ENCODE measurements at regions not wholly inside any gene's neighbourhood (a gene's known extent, or its start where the extent isn't known, plus 50 kb on each side); places are given as distances from the start of the nearest gene placed in this dataset.

DNA sequence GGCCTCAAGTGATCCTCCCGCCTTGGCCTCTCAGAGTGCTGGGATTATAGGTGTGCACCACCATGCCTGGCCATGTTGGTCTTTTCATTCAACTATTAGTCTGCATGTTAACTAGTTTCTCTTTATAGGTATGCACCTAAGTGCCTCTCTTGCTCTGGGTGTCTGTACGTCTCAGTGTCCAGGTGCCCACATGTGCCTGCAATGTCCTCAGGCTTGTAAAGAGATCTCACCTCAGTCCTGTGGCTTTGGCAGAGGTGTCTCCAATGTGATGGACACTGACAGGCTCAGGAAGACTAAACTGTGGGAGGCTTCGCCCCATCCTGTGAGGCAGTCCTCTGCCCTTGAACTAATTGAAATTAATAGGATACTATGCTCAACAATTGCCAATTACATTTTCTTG, 526.3 kb downstream of the PTPRU start:
- DNase-seq (no peak), ATAC-seq (ENCODE audit: low read depth in 2 of 2) (no peak)

DNA sequence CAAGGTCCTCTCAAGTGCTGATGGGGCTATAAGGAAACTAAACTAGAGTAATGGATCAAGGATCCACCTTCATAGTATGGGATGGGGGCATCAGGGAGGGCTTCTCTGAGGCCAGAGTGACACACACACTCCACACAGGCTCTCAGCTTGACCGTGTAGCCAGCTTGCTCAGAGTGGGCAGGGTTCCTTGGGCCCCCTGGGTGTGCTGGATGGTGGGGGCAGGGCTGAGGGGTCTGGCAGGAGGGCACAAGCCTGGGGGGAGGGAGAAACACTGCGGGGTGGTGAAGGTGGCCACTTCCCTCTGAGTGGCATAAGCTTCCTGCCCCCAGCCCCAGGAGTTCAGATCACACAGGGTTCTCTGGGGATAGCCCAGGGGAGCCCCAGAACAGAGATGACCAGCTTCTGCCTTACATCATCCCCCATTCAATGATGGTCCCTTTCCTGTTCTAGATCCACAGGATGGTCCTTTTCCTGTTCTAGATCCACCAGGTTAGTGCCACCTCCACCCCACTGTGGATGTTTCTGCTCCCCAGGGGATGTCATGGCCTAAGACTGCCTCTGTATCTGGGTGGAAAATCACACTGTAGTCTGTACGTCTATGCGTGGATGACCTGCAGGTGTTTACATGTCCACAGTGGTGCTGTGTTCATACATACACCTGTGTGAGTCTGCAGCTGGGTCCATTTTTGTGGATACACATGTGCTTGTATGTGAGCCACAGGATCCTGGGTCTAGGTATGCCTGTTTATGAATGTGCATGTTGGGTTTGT, 525.0 kb downstream of the PTPRU start:
- H3K36me3 ChIP-seq (ENCODE audit: control insufficient read depth, insufficient read depth, low read length): no peaks in the 10 kb centered on the region
- no peaks in the 10 kb centered on the region for H3K9me3 ChIP-seq (ENCODE audit: control insufficient read depth in 2 of 2, low read length in 2 of 2)
- DNase-seq (no peak), ATAC-seq (ENCODE audit: low read depth in 2 of 2) (no peak)
- H3K9me3 Mint-ChIP-seq: peaks cover 0 to 2% (median 0%) of the 10 kb centered on the region in 7 donors
- peaks cover 1% of the 10 kb centered on the region for H3K27me3 Mint-ChIP-seq
- no peaks in the 10 kb centered on the region for H3K4me1 ChIP-seq (ENCODE audit: control insufficient read depth, insufficient read depth, low read length, poor library complexity, severe bottlenecking)
- no peak overlapping the region for H3K4me3 Mint-ChIP-seq
- no peaks in the 10 kb centered on the region for H3K27me3 ChIP-seq (ENCODE audit: control insufficient read depth, insufficient read depth, low read length)
- no peaks in the 10 kb centered on the region for H3K4me1 Mint-ChIP-seq
- H3K27ac ChIP-seq (ENCODE audit: insufficient read depth, low read length, poor library complexity, severe bottlenecking): no peak overlapping the region
- no peak overlapping the region for H3K4me3 ChIP-seq (ENCODE audit: low read depth, low read length)
- no peak overlapping the region for H3K27ac Mint-ChIP-seq
- no peaks in the 10 kb centered on the region for H3K36me3 Mint-ChIP-seq

More for the DNA sequence above, 526.3 kb downstream of the PTPRU start:
- Histone ChIP-seq H3K27me3 (ENCODE audit: control insufficient read depth, insufficient read depth, low read length) (no peaks in the 10 kb centered on the region), H3K9me3 (ENCODE audit: control insufficient read depth in 2 of 2, low read length in 2 of 2) (no peaks in the 10 kb centered on the region), H3K4me1 (ENCODE audit: control insufficient read depth, insufficient read depth, low read length, poor library complexity, severe bottlenecking) (no peaks in the 10 kb centered on the region), H3K27ac (ENCODE audit: insufficient read depth, low read length, poor library complexity, severe bottlenecking) (no peak overlapping the region), H3K4me3 (ENCODE audit: low read depth, low read length) (no peak overlapping the region), H3K36me3 (ENCODE audit: control insufficient read depth, insufficient read depth, low read length) (no peaks in the 10 kb centered on the region)
- Mint-ChIP-seq H3K9me3 (peaks cover 0 to 3% (median 0%) of the 10 kb centered on the region in 7 donors), H3K27me3 (peaks cover 5% of the 10 kb centered on the region), H3K4me1 (no peaks in the 10 kb centered on the region), H3K4me3 (no peak overlapping the region), H3K27ac (peak overlapping the region in 1 of 3 donors; percentile 8), H3K36me3 (no peaks in the 10 kb centered on the region)

DNA sequence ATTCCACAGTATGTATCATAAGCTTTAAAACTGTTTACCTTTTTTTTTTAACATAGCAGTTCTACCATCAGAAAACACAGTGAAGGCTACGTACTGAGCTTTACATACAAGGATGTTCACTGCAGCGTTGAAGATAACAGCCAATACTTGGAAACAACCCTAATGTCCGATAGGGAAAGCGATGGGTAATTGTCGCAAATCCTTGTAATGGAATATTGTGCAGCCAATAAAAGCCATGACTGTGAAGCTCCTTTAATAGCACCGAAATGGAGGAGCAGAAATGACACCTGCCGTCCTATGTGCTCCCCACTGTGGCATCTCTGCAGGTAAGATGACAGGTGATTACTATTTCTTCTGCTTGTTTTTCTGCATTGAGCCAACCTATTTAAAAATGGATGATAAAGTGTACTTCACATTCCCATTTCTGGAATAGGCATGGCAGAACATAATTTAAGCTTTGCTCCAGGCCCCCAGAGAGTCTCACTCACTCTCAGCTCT, 523.8 kb downstream of the PTPRU start:
- ATAC-seq (ENCODE audit: low read depth in 2 of 2) (no peak), DNase-seq (no peak)
- H3K4me3 ChIP-seq (ENCODE audit: low read depth, low read length): no peak overlapping the region
- no peaks in the 10 kb centered on the region for H3K36me3 Mint-ChIP-seq
- H3K4me1 Mint-ChIP-seq: no peaks in the 10 kb centered on the region
- no peaks in the 10 kb centered on the region for H3K4me1 ChIP-seq (ENCODE audit: control insufficient read depth, insufficient read depth, low read length, poor library complexity, severe bottlenecking)
- no peak overlapping the region for H3K27ac Mint-ChIP-seq
- H3K4me3 Mint-ChIP-seq: no peak overlapping the region
- H3K27ac ChIP-seq (ENCODE audit: insufficient read depth, low read length, poor library complexity, severe bottlenecking): no peak overlapping the region
- H3K36me3 ChIP-seq (ENCODE audit: control insufficient read depth, insufficient read depth, low read length): no peaks in the 10 kb centered on the region
- no peaks in the 10 kb centered on the region for H3K27me3 ChIP-seq (ENCODE audit: control insufficient read depth, insufficient read depth, low read length)
- H3K9me3 ChIP-seq (ENCODE audit: control insufficient read depth in 2 of 2, low read length in 2 of 2): no peaks in the 10 kb centered on the region
- peaks cover 0 to 2% (median 0%) of the 10 kb centered on the region in 7 donors for H3K9me3 Mint-ChIP-seq
- H3K27me3 Mint-ChIP-seq: no peaks in the 10 kb centered on the region

DNA sequence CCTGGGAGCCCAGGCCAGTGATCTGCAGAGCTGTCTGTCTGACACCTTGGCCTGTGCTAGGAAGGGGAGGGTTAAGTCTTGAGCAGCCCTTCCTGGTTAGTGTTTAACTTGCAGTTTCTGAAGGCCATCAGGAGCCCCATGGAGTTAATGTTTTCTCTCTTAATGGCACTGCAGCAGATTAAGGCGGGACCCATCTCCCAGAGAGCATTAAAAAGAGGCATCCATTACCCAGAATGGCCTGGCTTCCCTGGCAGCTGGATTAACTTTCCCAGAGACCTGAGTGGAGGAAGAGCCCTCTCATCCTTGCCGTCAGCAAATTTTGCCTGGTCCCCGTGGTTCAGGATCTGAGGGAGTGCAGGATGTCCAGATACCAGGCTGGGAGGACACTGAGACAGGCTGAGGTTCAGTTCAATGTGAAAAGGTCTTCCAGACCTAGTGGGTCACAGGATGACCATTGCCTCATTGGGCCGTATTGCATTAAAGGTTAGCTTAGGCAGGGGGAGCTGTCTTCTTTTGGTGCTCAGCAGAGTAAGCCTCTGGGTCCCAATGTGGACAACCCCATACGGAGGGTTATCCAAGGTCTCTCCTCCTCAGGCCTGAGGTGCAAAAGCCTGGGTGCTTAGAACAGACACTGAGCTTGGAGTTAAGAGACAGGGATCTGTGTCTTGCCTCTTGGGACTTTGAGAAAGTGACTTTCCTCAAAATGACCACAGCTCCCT, 522.6 kb downstream of the PTPRU start:
- no peaks in the 10 kb centered on the region for H3K4me1 Mint-ChIP-seq

DNA sequence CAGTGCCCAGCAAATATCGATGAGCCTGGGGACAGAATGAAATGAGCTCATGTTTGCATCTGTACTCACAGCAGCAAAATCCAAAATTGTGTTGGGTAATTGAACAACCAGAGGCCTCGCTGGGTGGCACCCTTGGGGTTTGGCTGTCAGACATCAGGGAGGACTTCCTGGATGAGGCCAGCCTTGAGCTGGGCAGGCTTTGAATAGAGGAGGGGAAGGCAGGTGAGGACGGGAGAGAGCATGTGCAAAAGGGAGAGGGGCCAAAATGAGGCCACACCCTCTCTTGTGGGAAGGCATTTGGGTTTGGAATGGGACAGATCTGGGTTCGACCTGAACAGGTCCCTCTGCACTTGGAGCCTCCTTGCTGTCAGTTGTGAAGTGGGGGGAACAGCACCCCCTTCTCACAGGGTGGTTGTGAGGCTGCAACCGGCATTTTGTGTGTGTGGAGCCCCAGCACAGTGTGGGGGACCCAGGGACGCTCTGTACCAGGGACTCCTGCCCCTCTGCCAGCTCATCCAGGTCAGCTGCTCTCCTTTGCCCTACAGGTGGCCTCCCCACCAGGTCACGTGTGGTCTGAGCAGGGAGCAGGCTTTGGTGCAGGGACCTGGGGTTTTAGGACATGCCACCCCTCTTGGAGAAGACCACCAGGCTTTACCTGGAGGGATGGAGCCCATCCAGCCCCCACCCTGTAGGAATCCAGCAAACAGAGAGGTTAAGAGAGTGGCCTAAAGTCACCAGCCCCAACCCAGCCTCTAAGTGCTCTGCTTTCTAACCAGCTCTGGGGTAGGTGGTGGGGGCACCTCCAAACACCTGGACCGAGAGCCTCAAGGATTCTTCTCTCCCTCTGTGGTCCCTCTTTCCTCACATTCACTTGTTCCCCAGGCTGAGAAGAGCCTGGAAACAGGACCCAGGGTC, 521.8 kb downstream of the PTPRU start:
- Mint-ChIP-seq H3K4me1 (no peaks in the 10 kb centered on the region), H3K36me3 (no peaks in the 10 kb centered on the region), H3K4me3 (no peak overlapping the region), H3K9me3 (peaks cover 0 to 2% (median 0%) of the 10 kb centered on the region in 7 donors), H3K27me3 (no peaks in the 10 kb centered on the region), H3K27ac (no peak overlapping the region)
- Histone ChIP-seq H3K27ac (ENCODE audit: insufficient read depth, low read length, poor library complexity, severe bottlenecking) (no peak overlapping the region), H3K4me1 (ENCODE audit: control insufficient read depth, insufficient read depth, low read length, poor library complexity, severe bottlenecking) (no peaks in the 10 kb centered on the region), H3K4me3 (ENCODE audit: low read depth, low read length) (no peak overlapping the region), H3K36me3 (ENCODE audit: control insufficient read depth, insufficient read depth, low read length) (no peaks in the 10 kb centered on the region), H3K27me3 (ENCODE audit: control insufficient read depth, insufficient read depth, low read length) (no peaks in the 10 kb centered on the region), H3K9me3 (ENCODE audit: control insufficient read depth in 2 of 2, low read length in 2 of 2) (no peaks in the 10 kb centered on the region)
- ATAC-seq (ENCODE audit: low read depth in 2 of 2) (no peak), DNase-seq (no peak)

More for the DNA sequence above, 522.6 kb downstream of the PTPRU start:
- Mint-ChIP-seq H3K4me3 (no peak overlapping the region), H3K27me3 (no peaks in the 10 kb centered on the region), H3K9me3 (peaks cover 0 to 2% (median 0%) of the 10 kb centered on the region in 7 donors), H3K36me3 (no peaks in the 10 kb centered on the region), H3K27ac (no peak overlapping the region)
- Histone ChIP-seq H3K27me3 (ENCODE audit: control insufficient read depth, insufficient read depth, low read length) (no peaks in the 10 kb centered on the region), H3K27ac (ENCODE audit: insufficient read depth, low read length, poor library complexity, severe bottlenecking) (no peak overlapping the region), H3K4me1 (ENCODE audit: control insufficient read depth, insufficient read depth, low read length, poor library complexity, severe bottlenecking) (no peaks in the 10 kb centered on the region), H3K4me3 (ENCODE audit: low read depth, low read length) (no peak overlapping the region), H3K36me3 (ENCODE audit: control insufficient read depth, insufficient read depth, low read length) (no peaks in the 10 kb centered on the region), H3K9me3 (ENCODE audit: control insufficient read depth in 2 of 2, low read length in 2 of 2) (no peaks in the 10 kb centered on the region)
- ATAC-seq (ENCODE audit: low read depth in 2 of 2) (no peak), DNase-seq (no peak)

DNA sequence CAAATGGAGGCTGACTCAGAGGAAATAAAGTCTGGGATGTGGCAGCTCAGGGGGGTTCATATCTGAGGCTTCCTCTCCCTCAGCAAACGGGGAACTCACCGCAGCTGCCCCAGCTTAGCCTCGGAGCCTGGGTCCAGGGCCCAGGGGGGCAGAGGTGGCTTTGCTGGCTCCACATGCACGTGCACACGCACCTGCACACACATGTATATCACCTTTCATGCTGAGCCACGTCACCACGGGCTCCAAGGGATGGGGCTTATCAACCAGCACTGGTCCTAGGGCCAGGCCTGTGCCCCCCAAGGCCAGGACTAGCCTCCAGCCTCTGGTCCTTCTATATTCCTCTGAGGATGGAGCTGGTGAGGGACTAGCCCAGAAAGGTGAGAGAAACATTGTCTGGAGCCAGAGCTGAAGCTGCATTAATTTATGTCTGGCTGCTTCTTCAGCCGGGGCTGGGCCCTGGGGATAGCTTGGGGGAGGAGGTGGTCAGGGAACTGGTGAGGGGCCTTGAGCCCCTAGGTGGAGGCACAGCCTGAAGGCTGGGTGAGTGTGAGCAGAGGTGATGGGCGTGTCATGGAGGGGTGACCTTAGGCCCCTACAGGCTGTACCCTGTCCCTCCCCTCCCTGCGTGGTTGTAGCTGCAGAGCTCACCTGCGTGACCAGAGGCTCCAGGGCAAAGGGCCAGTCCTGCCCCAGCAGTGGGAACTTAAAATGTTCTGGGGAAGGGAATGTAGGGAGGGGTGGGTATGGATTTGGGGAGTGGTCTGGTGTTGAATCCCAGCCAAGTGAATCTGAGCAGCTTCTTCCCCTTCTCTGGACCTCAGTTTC, 520.8 kb downstream of the PTPRU start:
- ATAC-seq (ENCODE audit: low read depth in 2 of 2) (no peak), DNase-seq (no peak)
- Histone ChIP-seq H3K9me3 (ENCODE audit: control insufficient read depth in 2 of 2, low read length in 2 of 2) (no peaks in the 10 kb centered on the region), H3K27me3 (ENCODE audit: control insufficient read depth, insufficient read depth, low read length) (peaks cover 1% of the 10 kb centered on the region), H3K36me3 (ENCODE audit: control insufficient read depth, insufficient read depth, low read length) (no peaks in the 10 kb centered on the region), H3K27ac (ENCODE audit: insufficient read depth, low read length, poor library complexity, severe bottlenecking) (no peak overlapping the region), H3K4me1 (ENCODE audit: control insufficient read depth, insufficient read depth, low read length, poor library complexity, severe bottlenecking) (no peaks in the 10 kb centered on the region), H3K4me3 (ENCODE audit: low read depth, low read length) (no peak overlapping the region)
- no peaks in the 10 kb centered on the region for H3K27me3 Mint-ChIP-seq
- peaks cover 0 to 2% (median 0%) of the 10 kb centered on the region in 7 donors for H3K9me3 Mint-ChIP-seq
- no peak overlapping the region for H3K4me3 Mint-ChIP-seq
- H3K27ac Mint-ChIP-seq: no peak overlapping the region
- H3K36me3 Mint-ChIP-seq: no peaks in the 10 kb centered on the region
- no peaks in the 10 kb centered on the region for H3K4me1 Mint-ChIP-seq

DNA sequence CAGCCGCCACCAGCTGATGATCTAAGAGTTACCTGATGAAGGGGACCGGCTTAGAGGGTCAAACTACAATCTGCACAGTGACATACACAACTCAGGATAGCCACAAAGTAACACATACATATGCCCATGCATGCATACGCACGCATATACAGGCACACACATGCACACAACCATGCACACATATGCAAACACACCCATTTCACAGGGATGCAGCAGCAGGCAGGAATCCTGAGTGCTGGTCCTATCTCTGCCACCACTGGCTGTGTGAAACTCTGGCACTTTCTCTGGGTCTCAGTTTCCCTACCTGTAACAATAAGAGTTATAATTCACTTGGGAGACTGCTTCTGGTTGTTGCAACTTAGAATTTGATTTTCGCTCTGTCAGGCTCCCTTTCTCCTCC, 520.2 kb downstream of the PTPRU start:
- no peaks in the 10 kb centered on the region for H3K27me3 Mint-ChIP-seq
- no peak overlapping the region for H3K27ac Mint-ChIP-seq
- no peak overlapping the region for H3K4me3 Mint-ChIP-seq
- DNase-seq (no peak), ATAC-seq (ENCODE audit: low read depth in 2 of 2) (no peak)
- peaks cover 1% of the 10 kb centered on the region for H3K27me3 ChIP-seq (ENCODE audit: control insufficient read depth, insufficient read depth, low read length)
- H3K9me3 Mint-ChIP-seq: peaks cover 0 to 2% (median 0%) of the 10 kb centered on the region in 7 donors
- H3K27ac ChIP-seq (ENCODE audit: insufficient read depth, low read length, poor library complexity, severe bottlenecking): no peak overlapping the region
- no peak overlapping the region for H3K4me3 ChIP-seq (ENCODE audit: low read depth, low read length)
- H3K36me3 Mint-ChIP-seq: no peaks in the 10 kb centered on the region
- H3K4me1 Mint-ChIP-seq: no peaks in the 10 kb centered on the region
- no peaks in the 10 kb centered on the region for H3K9me3 ChIP-seq (ENCODE audit: control insufficient read depth in 2 of 2, low read length in 2 of 2)
- no peaks in the 10 kb centered on the region for H3K36me3 ChIP-seq (ENCODE audit: control insufficient read depth, insufficient read depth, low read length)
- H3K4me1 ChIP-seq (ENCODE audit: control insufficient read depth, insufficient read depth, low read length, poor library complexity, severe bottlenecking): no peaks in the 10 kb centered on the region
